ENCODE measurements at regions not wholly inside any gene's neighbourhood (a gene's known extent, or its start where the extent isn't known, plus 50 kb on each side); places are given as distances from the start of the nearest gene placed in this dataset.
A peak's percentile ranks its signal among the peaks of the same experiment; 100 is the strongest.
"Not testable (repeated sequence)": the region's sequence is repeated elsewhere in the genome, so short reads cannot be mapped to it uniquely, and the experiment has no call there.

DNA sequence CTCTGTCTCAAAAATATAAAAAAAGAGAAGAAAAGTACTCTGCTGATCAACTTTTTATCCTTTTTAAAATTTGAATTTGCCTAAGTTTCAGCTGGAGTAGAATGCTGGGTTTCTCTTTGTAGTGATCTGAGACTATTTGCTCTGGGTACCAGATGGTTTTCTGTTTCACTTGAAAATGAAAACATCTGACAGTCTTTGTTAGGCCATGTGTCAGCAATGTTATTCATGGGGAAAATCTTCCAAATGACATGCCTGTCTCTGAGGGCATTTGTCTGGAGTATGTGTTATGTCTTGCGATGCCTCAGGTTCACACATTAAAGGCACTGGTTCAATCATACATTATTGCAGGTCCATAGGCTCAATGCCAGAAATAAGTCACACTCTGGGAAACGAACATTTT is 175.3 kb upstream of the TMEM229A start:
- peak; percentile 70 for DNase-seq

DNA sequence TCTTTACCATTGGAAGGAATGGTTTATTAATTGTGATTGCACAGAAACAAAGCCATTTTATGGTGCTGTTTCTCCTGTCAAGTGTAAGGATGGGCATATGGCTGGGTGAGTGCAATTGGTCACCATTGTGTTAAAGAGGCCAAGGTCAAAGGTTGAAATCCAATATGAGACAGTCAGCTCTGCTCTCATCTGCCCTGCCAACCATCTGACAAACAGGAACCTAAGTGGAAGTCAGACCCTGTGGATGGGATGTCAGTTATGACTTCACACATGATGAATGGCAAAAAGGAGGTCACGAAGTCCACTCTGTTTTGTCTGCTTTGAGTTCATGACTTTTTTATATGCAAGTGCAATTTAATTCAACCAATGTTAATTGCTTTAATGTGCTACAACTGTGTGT is 172.7 kb upstream of the TMEM229A start:
- no peak for DNase-seq

DNA sequence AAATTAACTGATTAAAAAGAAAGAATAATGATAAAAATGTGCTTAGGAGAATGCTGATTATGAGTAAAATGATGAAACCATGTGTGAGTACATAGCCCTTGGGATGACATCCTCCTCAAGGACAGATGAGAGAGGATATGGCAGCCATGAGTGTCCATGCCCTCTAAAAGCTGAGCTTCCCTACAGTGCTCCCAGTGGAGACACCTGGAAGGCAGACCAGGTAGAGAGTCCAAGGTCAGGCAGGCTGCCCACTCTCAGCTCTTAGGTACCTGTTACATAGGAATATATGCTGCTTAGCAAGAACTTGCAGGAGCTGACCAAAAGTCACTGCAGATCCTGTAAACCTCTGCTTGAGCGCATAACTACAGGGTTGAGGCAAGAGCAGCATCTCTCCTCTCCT is 169.7 kb upstream of the TMEM229A start:
- no peak for DNase-seq

DNA sequence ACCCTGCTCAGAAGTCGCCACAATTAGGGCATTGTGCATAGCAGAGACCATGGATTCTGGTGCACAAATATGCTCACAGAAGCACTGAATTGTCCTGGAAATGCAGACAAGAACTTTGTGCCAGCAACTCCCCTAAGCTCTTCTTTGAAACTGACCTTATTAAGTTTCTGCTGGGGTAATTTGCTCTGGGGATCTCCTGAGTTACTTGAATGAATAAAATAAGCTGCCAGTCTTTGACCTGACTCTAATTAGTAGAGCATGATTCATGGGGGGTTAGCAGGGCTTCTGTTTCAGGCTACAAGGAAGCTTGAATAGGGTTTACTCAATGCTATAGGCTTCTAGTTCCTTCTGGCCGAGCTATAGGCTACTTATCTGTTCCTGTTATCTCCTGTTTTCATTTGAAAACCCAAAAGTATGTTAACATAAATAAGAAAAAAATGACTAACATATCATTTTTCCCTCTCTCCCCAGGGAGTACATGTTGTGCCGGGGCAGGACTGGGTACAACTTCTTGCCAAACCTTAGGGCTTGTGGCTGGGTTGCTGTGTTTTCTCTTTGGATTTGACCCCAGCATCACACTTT is 169.0 kb upstream of the TMEM229A start:
- DNase-seq: no peak

DNA sequence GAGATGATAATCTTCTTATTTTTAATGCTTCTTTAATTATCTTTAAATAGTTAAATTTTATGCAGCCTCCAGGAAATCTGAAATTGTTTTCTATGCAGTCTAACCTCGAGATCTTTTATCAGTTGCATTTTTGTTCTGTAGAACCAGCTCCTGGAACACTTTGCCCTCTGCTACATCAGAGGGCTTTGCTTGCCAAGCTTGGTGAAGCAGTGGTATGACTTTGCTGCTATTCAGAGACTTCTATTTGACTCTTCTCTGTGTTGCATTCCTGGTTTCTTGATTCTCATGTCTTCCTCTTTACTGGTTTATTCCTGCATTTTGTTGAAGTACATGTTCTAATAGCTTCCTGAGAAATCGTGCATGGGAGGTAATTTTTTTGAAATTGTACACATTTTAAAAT is 163.7 kb upstream of the TMEM229A start:
- no peak for DNase-seq

DNA sequence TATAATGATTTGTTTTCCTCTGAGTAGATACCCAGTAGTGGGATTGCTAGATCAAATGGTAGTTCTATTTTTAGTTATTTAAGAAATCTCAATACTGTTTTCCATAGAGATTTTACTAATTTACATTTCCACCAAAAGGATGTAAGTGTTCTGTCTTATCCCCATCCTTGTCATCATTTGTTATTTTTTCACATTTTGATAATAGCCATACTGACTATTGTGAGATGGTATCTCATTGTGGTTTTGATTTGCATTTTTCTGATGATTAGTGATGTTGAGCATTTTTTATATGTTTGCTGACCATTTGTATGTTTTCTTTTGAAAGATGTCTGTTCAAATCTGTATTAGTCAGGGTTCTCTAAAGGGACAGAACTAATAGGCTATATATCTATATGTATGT is 160.0 kb upstream of the TMEM229A start:
- DNase-seq: no peak

DNA sequence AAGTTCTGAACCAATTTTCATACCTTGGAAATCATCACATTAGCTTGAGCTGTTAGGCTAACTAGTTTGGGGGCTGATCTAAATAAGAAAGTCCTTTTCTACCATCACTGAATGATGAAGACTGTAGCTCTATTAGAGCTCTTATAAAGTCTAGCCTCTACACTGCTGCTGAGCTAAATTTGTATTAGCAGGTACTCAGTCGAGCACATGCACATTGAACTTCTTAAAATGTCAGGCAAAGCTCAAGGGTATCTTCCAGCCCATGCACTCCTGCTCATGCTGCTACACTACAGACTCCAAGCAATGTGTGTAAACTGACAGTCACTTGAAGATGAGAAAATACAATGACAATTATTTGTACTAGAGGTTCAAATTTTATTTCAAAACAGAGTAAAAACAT is 158.8 kb upstream of the TMEM229A start:
- DNase-seq: no peak

DNA sequence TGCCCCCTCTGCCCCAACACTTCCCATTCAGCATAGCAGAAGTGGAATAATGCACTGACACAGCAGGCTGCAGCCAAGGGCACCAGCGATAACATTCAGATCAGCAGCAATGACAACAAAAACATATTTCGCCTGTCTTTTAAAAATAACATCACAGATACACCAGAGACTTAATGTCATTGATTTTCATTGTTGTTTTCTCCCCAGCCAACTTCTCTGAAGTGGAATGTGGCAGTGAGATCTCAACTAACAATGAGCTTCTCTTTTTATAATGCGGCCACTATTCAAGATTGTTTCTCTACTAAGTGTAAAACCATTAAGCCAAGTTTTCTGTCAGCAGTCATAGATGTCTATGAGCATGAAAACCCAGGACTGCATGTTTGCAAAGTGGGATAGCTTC is 158.2 kb upstream of the TMEM229A start:
- no peak for DNase-seq

DNA sequence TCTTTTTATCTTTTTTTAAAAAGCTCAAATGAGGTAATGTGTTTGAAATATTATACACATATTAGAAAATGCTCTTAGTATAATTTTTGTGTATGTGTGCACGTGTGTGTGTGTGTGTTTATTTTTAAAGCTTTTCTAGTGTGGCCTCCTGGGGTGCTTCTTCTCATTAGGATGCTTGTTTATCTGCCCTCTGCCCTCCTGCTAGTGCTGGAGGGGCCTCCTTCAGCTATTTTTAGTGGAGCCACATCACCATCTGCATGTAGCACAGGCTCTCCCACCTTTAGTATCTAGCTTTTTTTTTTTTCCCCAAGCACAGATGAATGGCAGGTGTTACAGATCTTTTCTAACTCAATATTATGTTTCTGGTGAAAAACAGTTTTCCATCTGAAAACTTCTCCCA is 155.7 kb upstream of the TMEM229A start:
- DNase-seq: no peak

DNA sequence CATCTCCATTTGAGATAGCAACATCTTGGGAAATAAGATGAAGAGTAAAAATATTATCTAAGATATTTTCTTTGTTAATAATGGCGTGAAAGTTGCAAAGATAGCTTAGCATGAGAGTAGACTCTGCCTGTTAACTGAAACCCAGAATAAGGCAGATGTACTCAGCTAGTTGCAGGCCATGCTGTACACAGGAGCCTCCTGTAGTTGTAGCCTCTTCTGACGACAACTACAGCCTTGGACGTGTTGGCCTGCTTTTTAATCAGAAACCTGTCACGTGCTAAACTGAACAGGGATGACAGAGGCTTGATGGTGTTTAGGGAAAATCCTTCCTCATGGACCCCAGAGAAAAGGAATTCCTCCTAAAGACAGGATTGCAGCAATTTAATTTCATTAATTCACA is 155.1 kb upstream of the TMEM229A start:
- no peak for DNase-seq

DNA sequence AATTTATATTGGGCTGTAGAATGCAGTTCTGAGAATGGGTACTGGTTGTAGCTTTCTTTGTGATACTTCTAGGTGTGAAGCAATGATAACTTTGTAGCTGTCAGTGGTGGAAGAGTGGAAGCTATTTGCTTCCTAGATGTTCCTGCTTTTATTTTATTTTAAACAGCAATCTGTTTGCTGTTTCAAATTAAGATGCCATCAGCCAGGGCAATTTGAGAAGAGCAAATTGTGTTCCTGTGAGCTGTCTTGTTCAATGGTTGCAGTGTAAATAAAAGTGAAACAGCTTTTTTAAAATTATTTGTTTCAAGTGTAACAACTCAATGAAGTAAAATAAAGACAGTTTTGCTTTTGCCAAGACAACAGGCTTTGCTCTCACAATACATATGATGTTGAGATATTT is 150.8 kb upstream of the TMEM229A start:
- no peak for DNase-seq

DNA sequence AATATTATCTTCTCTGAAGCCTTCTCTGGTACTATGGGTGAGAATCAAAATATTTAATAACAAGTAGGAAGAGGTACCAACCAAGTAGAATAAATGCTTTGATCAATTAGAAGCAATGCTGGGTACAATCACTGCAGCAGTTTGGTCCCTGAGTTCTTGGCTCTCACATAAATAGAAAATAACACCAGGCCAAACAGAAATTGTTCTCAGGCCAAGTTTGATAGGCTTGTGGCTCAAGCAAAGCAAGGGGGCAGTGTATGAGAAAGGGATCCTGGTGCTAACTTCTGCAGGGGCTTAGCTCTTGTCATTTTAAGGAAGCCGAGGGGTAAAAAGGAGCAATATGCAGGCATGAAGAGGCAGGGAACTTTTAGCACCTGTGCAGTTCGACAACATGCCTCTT is 146.8 kb upstream of the TMEM229A start:
- DNase-seq: no peak

DNA sequence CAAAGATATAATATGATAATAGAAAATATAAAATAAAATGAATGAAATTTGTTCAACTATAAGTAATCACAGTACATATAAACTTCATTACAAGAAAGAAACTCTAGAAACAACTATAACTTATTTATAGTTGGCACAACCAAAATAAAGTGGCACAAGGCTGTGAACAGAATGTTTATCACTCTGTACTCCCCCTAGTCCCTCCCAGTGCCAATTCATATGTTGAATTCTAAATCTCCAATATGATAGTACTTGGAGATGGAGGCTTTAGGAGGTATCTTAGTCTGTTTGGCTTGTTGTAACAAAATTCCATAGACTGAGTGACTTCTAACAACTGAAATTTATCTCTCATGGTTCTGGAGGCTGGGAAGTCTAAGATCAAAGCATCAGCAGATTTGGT is 145.0 kb upstream of the TMEM229A start:
- DNase-seq: no peak

DNA sequence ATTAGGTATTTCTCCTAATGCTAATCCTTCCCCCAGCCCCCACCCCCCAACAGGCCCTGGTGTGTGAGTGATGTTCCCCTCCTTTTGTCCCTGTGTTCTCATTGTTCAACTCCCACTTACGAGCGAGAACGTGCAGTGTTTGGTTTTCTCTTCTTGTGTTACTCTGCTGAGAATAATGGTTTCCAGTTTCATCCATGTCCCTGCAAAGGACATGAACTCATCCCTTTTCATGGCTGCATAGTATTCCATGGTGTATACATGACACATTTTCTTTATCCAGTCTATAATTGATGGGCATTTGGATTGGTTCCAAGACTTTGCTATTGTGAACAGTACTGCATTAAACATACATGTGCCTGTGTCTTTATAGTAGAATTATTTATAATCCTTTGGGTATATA is 138.9 kb upstream of the TMEM229A start:
- not testable (repeated sequence) for DNase-seq

DNA sequence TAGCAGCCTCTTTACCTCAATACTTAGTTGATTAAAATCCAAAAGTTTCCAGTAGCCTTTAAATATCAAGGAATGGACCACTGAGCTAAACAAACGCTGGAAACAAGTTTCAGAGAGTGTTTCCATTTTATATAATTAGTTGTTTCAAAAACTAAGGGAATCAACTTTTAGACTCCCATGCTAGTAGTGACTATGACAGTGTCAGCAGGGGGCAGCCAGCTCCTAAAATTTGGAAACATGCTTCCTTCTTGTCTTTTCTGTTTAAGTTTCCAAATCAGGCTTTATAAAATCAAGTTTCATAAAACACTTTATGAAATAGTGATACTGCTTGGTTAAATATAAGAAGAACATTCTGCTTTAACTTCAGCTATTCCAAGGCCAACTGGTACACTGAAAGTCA is 138.2 kb upstream of the TMEM229A start:
- peak; percentile 23 for DNase-seq

DNA sequence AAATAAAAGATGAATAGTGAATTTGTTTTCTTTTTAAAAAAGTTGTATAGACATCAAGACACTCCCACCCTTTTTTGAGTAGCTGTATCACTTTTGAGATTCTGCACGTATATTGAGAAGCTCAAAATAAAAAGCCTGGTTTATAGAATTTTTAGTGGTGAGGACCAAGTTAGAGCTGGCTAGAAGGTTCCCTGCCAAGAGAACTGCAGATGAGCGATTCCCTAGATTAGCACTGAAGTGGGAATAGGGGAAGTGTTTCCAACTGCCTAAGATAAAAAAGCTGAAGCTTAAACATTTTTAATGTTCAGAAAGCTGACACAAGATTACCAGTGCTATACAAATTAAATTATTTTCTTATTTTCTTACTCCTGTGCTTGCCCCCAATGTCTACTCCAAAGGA is 135.7 kb upstream of the TMEM229A start:
- no peak for DNase-seq

DNA sequence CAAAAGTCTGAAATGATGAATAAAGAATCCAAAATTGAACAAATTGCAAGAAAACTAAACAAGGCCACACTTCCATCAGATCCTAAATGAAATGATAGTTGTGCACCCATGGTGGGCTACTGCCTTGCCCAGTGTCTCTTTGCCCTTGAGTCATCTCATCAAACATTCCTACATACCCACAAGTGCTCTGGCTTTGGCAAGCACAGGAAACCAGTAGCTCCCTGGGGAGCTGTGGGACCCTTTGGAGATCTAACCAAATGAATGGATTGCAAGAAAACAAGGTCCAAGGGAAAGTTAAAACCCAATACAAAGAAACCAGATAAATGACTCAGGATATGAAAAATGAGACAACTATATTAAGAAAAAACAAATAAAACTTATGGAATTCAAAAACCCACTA is 129.8 kb upstream of the TMEM229A start:
- DNase-seq: no peak

DNA sequence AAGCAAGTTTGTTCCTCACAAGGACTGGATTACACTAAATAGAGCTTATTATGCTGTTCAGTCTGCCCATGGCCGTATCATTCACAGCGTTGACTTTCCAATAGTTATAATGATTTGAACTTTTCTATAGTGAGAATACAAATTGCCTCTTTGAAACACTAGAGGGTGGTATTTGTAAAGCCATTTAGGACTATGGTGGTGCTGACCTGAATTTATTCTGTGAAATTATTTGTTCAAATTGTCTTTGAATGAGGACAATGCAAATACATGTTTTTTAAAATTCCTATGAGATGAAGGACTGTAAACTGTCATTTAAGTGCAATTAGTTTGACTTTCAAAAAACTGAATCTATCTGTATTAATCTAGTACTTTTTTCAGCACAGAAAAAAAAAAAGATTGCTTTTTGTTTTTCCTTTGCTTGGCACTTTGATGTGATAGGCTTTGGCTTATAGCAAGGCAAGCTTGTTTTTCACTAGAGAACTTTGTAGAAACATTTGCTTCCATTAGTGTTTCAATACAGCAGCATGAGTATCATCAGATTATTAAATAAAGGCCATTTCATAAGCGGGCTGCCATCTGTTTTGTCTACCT is 122.7 kb upstream of the TMEM229A start:
- DNase-seq: peak; percentile 57

DNA sequence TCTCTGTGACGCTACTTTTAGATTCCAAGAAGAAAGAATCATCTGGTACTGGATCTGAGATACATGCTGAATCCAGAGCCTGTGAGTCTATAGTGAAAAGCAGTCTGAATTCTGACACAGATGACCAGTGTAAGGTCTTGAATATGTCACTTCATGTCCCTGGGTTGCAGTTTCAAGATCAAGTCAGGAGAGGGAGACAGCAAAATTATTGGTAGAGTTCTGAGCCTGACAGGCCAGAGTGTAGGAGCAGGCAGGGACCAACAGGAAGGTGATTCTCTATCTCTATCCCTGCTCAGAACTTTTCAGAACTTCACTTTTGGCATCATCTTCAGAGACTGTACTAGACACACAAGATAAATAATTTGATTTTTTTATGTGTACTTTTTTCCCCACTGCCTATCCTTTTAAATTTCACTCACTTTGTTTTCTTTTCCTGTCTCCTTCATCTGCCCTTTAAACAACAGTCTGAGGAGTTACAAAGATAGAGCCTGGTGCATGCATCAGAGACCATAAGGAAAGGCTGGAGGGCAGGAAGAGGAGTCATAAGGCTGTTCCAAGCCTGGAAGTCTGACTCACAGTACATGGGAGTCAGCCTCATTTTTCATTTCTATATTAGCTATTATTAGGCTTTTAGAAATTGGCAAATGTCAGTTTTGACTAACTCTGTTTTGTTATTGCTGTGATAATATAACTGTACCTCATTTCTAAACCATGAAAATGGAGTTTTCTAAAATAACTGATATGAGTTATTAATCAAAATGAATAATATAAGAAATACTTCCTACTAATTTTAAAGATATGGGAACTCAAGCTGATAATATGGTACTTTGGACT is 120.2 kb upstream of the TMEM229A start:
- peak; percentile 2 for DNase-seq

DNA sequence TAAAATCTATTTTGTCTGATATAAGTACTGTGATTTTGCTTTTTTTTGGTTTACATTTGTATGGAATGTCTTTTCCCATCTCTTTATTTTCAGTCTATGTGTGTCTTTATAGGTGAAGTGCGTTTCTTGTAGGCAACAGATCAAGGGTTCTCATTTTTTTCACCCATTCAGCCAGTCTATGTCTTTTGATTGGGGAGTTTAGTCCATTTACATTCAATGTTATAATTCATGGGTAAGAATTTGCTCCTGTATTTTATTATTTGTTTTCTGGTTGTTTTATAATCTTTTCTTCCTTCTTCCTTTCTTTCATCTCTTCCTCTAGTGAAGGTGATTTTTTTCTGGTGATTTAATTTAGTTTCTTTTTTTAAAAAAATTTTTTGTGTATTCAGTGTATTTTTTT is 104.8 kb upstream of the TMEM229A start:
- no peak for DNase-seq

DNA sequence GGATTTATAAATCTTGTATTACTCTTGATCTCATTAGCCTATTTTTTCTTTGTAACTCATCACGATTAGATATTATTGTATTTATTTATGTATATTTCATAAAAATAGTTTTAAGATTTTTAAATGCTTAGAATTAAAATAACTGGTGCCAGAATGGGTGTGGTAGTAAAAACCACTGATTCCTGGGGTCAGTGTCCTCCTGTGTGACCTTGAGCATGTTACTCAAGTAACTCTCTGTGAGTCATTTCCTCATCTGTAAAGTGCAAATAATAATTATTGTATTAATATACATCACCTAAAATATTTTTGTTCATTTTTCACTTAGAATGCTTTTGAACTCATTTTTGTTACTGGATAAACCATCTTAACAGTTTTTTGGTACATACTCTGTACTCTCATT is 91.3 kb upstream of the TMEM229A start:
- no peak for DNase-seq

DNA sequence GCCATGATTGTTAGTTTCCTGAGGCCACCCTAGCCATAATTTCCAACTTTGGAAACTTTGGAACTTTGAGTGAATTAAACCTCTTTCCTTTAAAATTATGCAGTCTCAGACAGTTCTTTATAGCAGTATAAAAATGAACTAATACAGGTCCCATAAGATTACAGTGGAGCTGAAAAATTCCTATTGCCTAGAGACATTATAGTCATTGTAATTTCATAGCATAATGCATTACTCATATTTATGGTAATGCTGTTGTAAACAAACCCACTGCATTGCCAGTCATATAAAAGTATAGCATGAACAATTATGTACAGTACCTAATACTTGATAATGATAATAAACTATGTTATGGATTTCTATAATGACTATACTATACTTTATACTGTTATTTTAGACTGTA is 88.0 kb upstream of the TMEM229A start:
- DNase-seq: no peak

DNA sequence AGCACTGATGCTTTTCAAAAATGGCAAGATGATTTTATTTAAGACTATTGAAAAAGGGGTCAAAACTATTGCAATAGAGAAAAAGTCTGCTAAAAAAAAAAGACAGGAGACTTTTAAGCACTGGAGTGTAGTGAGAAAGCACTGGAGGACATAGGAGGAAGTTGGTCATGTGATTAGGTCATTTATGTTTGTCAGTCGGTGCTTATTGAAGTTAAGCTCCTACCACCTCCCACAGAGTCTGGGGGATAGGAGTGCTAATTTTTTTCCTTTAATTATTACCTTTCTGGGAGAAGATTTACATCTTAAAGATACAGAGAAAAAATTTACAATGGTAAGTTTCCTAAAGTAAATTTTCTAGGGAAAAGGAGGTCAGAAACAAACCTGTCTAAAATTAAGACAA is 80.2 kb upstream of the TMEM229A start:
- DNase-seq: no peak

DNA sequence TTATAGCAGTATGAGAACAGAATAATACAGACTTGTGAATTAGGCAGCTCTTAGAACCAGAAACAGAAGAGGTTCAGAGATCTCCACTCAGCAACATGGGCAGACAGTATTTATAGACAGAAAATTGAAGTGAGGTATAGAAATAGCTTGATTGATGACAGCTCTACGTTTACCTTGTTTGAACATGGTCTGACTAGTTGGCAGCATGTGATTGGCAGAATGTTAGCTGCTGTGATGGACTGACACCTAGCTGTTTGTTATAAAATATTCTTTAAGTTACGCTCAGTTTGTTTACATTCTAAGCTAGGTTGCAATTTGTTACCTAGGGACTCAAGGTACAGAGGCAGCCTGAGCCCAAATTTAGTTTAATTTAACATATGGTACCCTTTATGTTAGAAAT is 73.7 kb upstream of the TMEM229A start:
- DNase-seq: no peak

Measured in NCI-H1694 treated with DMSO at 0.1 percent for 48 hours (cell line).